ENCODE measurements at regions not wholly inside any gene's neighbourhood (a gene's known extent, or its start where the extent isn't known, plus 50 kb on each side); places are given as distances from the start of the nearest gene placed in this dataset.
A peak's percentile ranks its signal among the peaks of the same experiment; 100 is the strongest.

- no peak for DNase-seq
- Histone ChIP-seq H3K9me3 (no peaks in the 10 kb centered on the region), H3K27ac (no peak overlapping the region), H3K27me3 (ENCODE audit: insufficient read depth in 3 of 3, low read length in 2 of 3) (no peaks in the 10 kb centered on the region), H3K4me1 (no peaks in the 10 kb centered on the region), H3K36me3 (ENCODE audit: insufficient read depth in 1 of 2, low read depth in 1 of 2) (no peaks in the 10 kb centered on the region), H3K4me3 (no peak overlapping the region)
- intact Hi-C loops (cut with DNase I), result no loop called here
- no peak for ATAC-seq
- WGBS, 3 donors, result 49 to 52% (median 50%) methylated on average over 5 of the region's 5 CpGs
- no peak for TF ChIP-seq CTCF (IDR thresholded peaks at IDR 0.05)
Observed at GRCh38 chr7:42692621-42693020, 219.2 kb downstream of the C7orf25 start.

DNA sequence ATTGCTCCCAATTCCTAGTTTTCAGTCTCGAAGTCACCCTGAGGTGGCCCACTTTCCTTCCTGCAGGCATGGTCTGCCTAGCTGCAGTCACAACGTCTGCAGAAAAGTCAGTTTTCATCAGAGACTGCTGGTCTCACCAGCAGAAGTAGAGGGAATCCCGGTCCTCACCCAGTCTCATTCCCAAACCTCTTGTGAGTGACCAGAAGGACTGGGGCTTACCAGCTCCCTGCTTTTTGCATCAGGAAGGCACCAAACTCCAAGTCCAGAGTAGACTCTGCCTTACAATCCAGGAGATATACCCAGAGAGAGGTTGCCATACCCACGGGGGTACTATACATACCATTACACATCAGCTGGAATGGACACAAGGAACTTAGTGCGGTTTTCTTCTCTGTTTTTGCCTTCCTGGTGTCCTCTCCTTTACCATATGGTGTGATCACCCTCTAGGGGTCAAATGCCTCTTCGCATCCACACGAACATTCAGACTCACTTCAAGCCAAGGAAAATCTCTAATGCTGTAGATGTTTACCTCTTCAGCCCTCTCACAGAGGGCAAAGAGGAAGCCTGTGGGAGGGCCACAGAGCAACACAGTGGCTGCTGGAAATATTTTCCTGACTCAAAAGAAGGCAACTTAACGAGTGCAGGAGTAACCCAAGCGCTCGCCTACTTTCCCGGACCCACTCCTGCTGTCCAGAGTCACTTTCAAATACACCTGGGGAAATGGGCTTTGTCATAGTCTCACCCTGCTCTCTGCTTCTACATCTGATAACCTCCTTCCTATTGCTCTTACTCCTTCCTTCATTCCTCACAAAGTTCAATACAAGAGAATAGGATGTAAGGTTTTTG, 220.9 kb downstream of the C7orf25 start:
- Histone ChIP-seq H3K4me3 (no peak overlapping the region), H3K27ac (no peak overlapping the region), H3K36me3 (ENCODE audit: insufficient read depth in 1 of 2, low read depth in 1 of 2) (no peaks in the 10 kb centered on the region), H3K9me3 (no peaks in the 10 kb centered on the region), H3K4me1 (no peaks in the 10 kb centered on the region), H3K27me3 (ENCODE audit: insufficient read depth in 3 of 3, low read length in 2 of 3) (no peaks in the 10 kb centered on the region)
- DNase-seq (no peak), ATAC-seq (peak in 1 of 4 donors; percentile 40)
- 64 to 69% (median 65%) methylated on average over 11 of the region's 11 CpGs for WGBS, 3 donors
- peak; percentile 31 for TF ChIP-seq CTCF (IDR thresholded peaks at IDR 0.05)
- intact Hi-C loops (cut with DNase I), result no loop called here

DNA sequence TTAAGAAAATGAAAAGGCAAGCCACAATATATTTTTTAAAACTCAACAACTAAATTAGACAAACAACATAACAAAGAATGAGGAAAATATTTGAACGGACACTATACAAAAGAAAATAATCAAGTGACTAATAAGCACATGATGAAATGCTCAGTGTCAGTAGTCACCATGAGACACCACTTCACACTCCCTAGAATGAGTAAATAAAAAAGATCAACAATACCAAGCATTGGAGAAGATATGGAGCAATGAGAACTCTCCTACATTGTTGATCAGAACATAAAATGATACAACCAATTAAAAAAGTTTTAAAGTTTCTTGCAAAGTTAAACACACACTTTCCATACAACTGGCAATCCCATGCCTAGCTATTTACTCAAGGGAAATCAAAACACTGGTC, 222.2 kb downstream of the C7orf25 start:
- no peaks in the 10 kb centered on the region for H3K36me3 ChIP-seq (ENCODE audit: insufficient read depth in 1 of 2, low read depth in 1 of 2)
- no peaks in the 10 kb centered on the region for H3K9me3 ChIP-seq
- ATAC-seq, result no peak
- TF ChIP-seq CTCF (IDR thresholded peaks at IDR 0.05), result no peak
- DNase-seq, result no peak
- no peak overlapping the region for H3K27ac ChIP-seq
- peaks cover 0 to 1% (median 0%) of the 10 kb centered on the region in 3 donors for H3K27me3 ChIP-seq (ENCODE audit: insufficient read depth in 3 of 3, low read length in 2 of 3)
- WGBS, 3 donors, result 93 to 95% (median 93%) methylated on average over 1 of the region's 1 CpG
- no peak overlapping the region for H3K4me3 ChIP-seq
- intact Hi-C loops (cut with DNase I), result no loop called here
- no peaks in the 10 kb centered on the region for H3K4me1 ChIP-seq

GRCh38 chr7:42688056-42688371, 223.9 kb downstream of the C7orf25 start:
- Histone ChIP-seq H3K36me3 (ENCODE audit: insufficient read depth in 1 of 2, low read depth in 1 of 2) (no peaks in the 10 kb centered on the region), H3K9me3 (no peaks in the 10 kb centered on the region), H3K27me3 (ENCODE audit: insufficient read depth in 3 of 3, low read length in 2 of 3) (peaks cover 0 to 1% (median 0%) of the 10 kb centered on the region in 3 donors), H3K27ac (no peak overlapping the region), H3K4me1 (no peaks in the 10 kb centered on the region), H3K4me3 (no peak overlapping the region)
- DNase-seq (no peak), ATAC-seq (no peak)
- WGBS, 3 donors, result 36 to 46% (median 38%) methylated on average over 2 of the region's 2 CpGs
- TF ChIP-seq CTCF (IDR thresholded peaks at IDR 0.05), result no peak
- intact Hi-C loops (cut with DNase I), result no loop called here
